Naive thymus-derived CD8-positive, alpha-beta T cell (primary cell): ENCODE measurements at regions not wholly inside any gene's neighbourhood (a gene's known extent, or its start where the extent isn't known, plus 50 kb on each side); places are given as distances from the start of the nearest gene placed in this dataset.
A peak's percentile ranks its signal among the peaks of the same experiment; 100 is the strongest.
"Not testable (repeated sequence)": the region's sequence is repeated elsewhere in the genome, so short reads cannot be mapped to it uniquely, and the experiment has no call there.

ENCODE experiments used
- ATAC-seq, 2 donors: fragments of 150-1000 bp; cut with Tn5 transposase in 1 of 2; sonication (Bioruptor Pico), chemical (Tn5 transposase) in 1 of 2; 1 replicate in 1 of 2; 2 replicates in 1 of 2; pipeline ENCODE4 v1.10.0; 2021; ENCODE audit warnings: mild to moderate bottlenecking in 2 of 2, moderate library complexity in 2 of 2
- POLR2A ChIA-PET: fragments of 350-600 bp; sonication (Branson Sonifier 250); formaldehyde crosslinking; loops from one replicate; lab custom pipeline; 2021; ENCODE audit warnings: antibody characterized with exemption; lab: Charles Lee
- DNase-seq, 10 donors: peaks; one replicate each; pipeline versions ENCODE4 v3.0.0 to v3.0.0-alpha.2; 2020 to 2022
- H3K27ac Mint-ChIP-seq, 10 donors: one replicate each; pipeline ENCODE4 v1.8.0; 2020 to 2022; ENCODE audit warnings: mild to moderate bottlenecking in 10 of 10, mixed read lengths in 10 of 10, moderate library complexity in 4 of 10, inconsistent platforms in 1 of 10
- H3K27me3 Mint-ChIP-seq, 5 donors: one replicate each; pipeline ENCODE4 v1.8.0; 2021 to 2022; ENCODE audit warnings: mixed read lengths in 5 of 5
- H3K36me3 Mint-ChIP-seq, 3 donors: one replicate each; pipeline ENCODE4 v1.8.0; 2020 to 2022; ENCODE audit warnings: mixed read lengths in 3 of 3, mild to moderate bottlenecking in 2 of 3, inconsistent platforms in 1 of 3
- H3K4me1 Mint-ChIP-seq, 4 donors: one replicate each; pipeline ENCODE4 v1.8.0; 2021 to 2022; ENCODE audit warnings: mixed read lengths in 4 of 4
- H3K4me3 Mint-ChIP-seq, 10 donors: one replicate each; pipeline ENCODE4 v1.8.0; 2020 to 2022; ENCODE audit warnings: mild to moderate bottlenecking in 10 of 10, mixed read lengths in 10 of 10, moderate library complexity in 6 of 10, inconsistent platforms in 1 of 10
- H3K9me3 Mint-ChIP-seq, 9 donors: one replicate each; pipeline ENCODE4 v1.8.0; 2020 to 2022; ENCODE audit warnings: mixed read lengths in 9 of 9, mild to moderate bottlenecking in 3 of 9, inconsistent platforms in 1 of 9, moderate library complexity in 1 of 9

GRCh38 chrX:43451976-43452686, 204.0 kb upstream of the MAOA start:
- POLR2A ChIA-PET, DNase-seq, H3K4me3 Mint-ChIP-seq, H3K4me1 Mint-ChIP-seq, H3K27me3 Mint-ChIP-seq, ATAC-seq: not testable (repeated sequence)
- H3K36me3 Mint-ChIP-seq = peaks cover 0 to 25% (median 0%) of the 10 kb centered on the region in 3 donors
- peak overlapping the region in 1 of 10 donors; percentile 16 for H3K27ac Mint-ChIP-seq
- H3K9me3 Mint-ChIP-seq = peaks cover 0 to 64% (median 12%) of the 10 kb centered on the region in 9 donors

GRCh38 chrX:43456063-43456462, 200.0 kb upstream of the MAOA start:
- Mint-ChIP-seq H3K4me1 (no peaks in the 10 kb centered on the region), H3K4me3 (no peak overlapping the region), H3K36me3 (peaks cover 0 to 11% (median 0%) of the 10 kb centered on the region in 3 donors), H3K27ac (no peak overlapping the region), H3K27me3 (peaks cover 0 to 8% (median 3%) of the 10 kb centered on the region in 5 donors), H3K9me3 (peaks cover 0 to 32% (median 4%) of the 10 kb centered on the region in 9 donors)
- no peak for DNase-seq
- no peak for ATAC-seq
- POLR2A ChIA-PET = no interaction called here

GRCh38 chrX:43456906-43457305, 199.2 kb upstream of the MAOA start:
- POLR2A ChIA-PET = no interaction called here
- ATAC-seq (no peak), DNase-seq (no peak)
- H3K4me1 Mint-ChIP-seq = no peaks in the 10 kb centered on the region
- H3K9me3 Mint-ChIP-seq = peaks cover 0 to 25% (median 3%) of the 10 kb centered on the region in 9 donors
- peaks cover 0 to 5% (median 0%) of the 10 kb centered on the region in 3 donors for H3K36me3 Mint-ChIP-seq
- peaks cover 0 to 8% (median 3%) of the 10 kb centered on the region in 5 donors for H3K27me3 Mint-ChIP-seq
- H3K27ac Mint-ChIP-seq = peak overlapping the region in 1 of 10 donors; percentile 8
- H3K4me3 Mint-ChIP-seq = no peak overlapping the region

- Mint-ChIP-seq H3K36me3 (no peaks in the 10 kb centered on the region), H3K27me3 (no peaks in the 10 kb centered on the region), H3K4me1 (peaks cover 0 to 5% (median under 1%) of the 10 kb centered on the region in 4 donors), H3K4me3 (no peak overlapping the region), H3K9me3 (peaks cover 0 to 3% (median 0%) of the 10 kb centered on the region in 9 donors), H3K27ac (peak overlapping the region in 1 of 10 donors; percentile 14)
- DNase-seq (no peak), ATAC-seq (no peak)
- POLR2A ChIA-PET = no interaction called here
Observed at GRCh38 chrX:43467608-43468234, 188.4 kb upstream of the MAOA start.

GRCh38 chrX:43469391-43470054, 186.6 kb upstream of the MAOA start:
- Mint-ChIP-seq H3K27ac (no peak overlapping the region), H3K4me1 (peaks cover 0 to 5% (median under 1%) of the 10 kb centered on the region in 4 donors), H3K4me3 (no peak overlapping the region), H3K36me3 (no peaks in the 10 kb centered on the region), H3K27me3 (no peaks in the 10 kb centered on the region), H3K9me3 (peaks cover 0 to 3% (median 0%) of the 10 kb centered on the region in 9 donors)
- POLR2A ChIA-PET = no interaction called here
- DNase-seq = no peak
- ATAC-seq = no peak

- POLR2A ChIA-PET = no interaction called here
Observed at GRCh38 chrX:43474321-43474720, 181.8 kb upstream of the MAOA start.

GRCh38 chrX:43479070-43479469, 177.0 kb upstream of the MAOA start:
- no peak overlapping the region for H3K27ac Mint-ChIP-seq
- POLR2A ChIA-PET = no interaction called here
- H3K4me1 Mint-ChIP-seq = peaks cover 0 to 5% (median under 1%) of the 10 kb centered on the region in 4 donors
- no peaks in the 10 kb centered on the region for H3K27me3 Mint-ChIP-seq
- H3K36me3 Mint-ChIP-seq = peaks cover 0 to 16% (median 0%) of the 10 kb centered on the region in 3 donors
- H3K4me3 Mint-ChIP-seq = no peak overlapping the region
- no peak for ATAC-seq
- peaks cover 0 to 9% (median 3%) of the 10 kb centered on the region in 9 donors for H3K9me3 Mint-ChIP-seq
- DNase-seq = no peak

More at GRCh38 chrX:43474321-43474720, 181.8 kb upstream of the MAOA start:
- DNase-seq = no peak
- Mint-ChIP-seq H3K4me3 (no peak overlapping the region), H3K4me1 (no peaks in the 10 kb centered on the region), H3K27me3 (no peaks in the 10 kb centered on the region), H3K36me3 (no peaks in the 10 kb centered on the region), H3K9me3 (peaks cover 0 to 3% (median 0%) of the 10 kb centered on the region in 9 donors), H3K27ac (no peak overlapping the region)
- no peak for ATAC-seq

GRCh38 chrX:43479850-43480249, 176.2 kb upstream of the MAOA start:
- peaks cover 0 to 9% (median 3%) of the 10 kb centered on the region in 9 donors for H3K9me3 Mint-ChIP-seq
- peaks cover 0 to 16% (median 0%) of the 10 kb centered on the region in 3 donors for H3K36me3 Mint-ChIP-seq
- peak overlapping the region in 1 of 10 donors; percentile 3 for H3K27ac Mint-ChIP-seq
- no peaks in the 10 kb centered on the region for H3K27me3 Mint-ChIP-seq
- ATAC-seq = no peak
- no peak for DNase-seq
- no peak overlapping the region for H3K4me3 Mint-ChIP-seq
- peaks cover 0 to 5% (median under 1%) of the 10 kb centered on the region in 4 donors for H3K4me1 Mint-ChIP-seq
- POLR2A ChIA-PET = no interaction called here

GRCh38 chrX:43481576-43481975, 174.5 kb upstream of the MAOA start:
- peaks cover 0 to 5% (median under 1%) of the 10 kb centered on the region in 4 donors for H3K4me1 Mint-ChIP-seq
- H3K27me3 Mint-ChIP-seq = no peaks in the 10 kb centered on the region
- POLR2A ChIA-PET = no interaction called here
- H3K27ac Mint-ChIP-seq = peak overlapping the region in 1 of 10 donors; percentile 11
- H3K9me3 Mint-ChIP-seq = peaks cover 0 to 9% (median 3%) of the 10 kb centered on the region in 9 donors
- DNase-seq (no peak), ATAC-seq (no peak)
- peaks cover 0 to 16% (median 0%) of the 10 kb centered on the region in 3 donors for H3K36me3 Mint-ChIP-seq
- H3K4me3 Mint-ChIP-seq = no peak overlapping the region

GRCh38 chrX:43493756-43494155, 162.3 kb upstream of the MAOA start:
- H3K27me3 Mint-ChIP-seq = peaks cover 0 to 1% (median 0%) of the 10 kb centered on the region in 5 donors
- H3K27ac Mint-ChIP-seq = no peak overlapping the region
- ATAC-seq (no peak), DNase-seq (no peak)
- POLR2A ChIA-PET = no interaction called here
- H3K9me3 Mint-ChIP-seq = peaks cover 0 to 5% (median 0%) of the 10 kb centered on the region in 9 donors
- H3K4me3 Mint-ChIP-seq = no peak overlapping the region
- no peaks in the 10 kb centered on the region for H3K4me1 Mint-ChIP-seq
- no peaks in the 10 kb centered on the region for H3K36me3 Mint-ChIP-seq

- no peak for ATAC-seq
- peaks cover 0 to 2% (median 0%) of the 10 kb centered on the region in 9 donors for H3K9me3 Mint-ChIP-seq
- H3K4me1 Mint-ChIP-seq = peaks cover 0 to 3% (median 0%) of the 10 kb centered on the region in 4 donors
- DNase-seq = no peak
- POLR2A ChIA-PET = no interaction called here
- no peaks in the 10 kb centered on the region for H3K36me3 Mint-ChIP-seq
- H3K27ac Mint-ChIP-seq = no peak overlapping the region
- H3K4me3 Mint-ChIP-seq = no peak overlapping the region
- H3K27me3 Mint-ChIP-seq = no peaks in the 10 kb centered on the region
Observed at GRCh38 chrX:43500246-43500645, 155.9 kb upstream of the MAOA start.

GRCh38 chrX:43500996-43501694, 155.0 kb upstream of the MAOA start:
- H3K27me3 Mint-ChIP-seq = no peaks in the 10 kb centered on the region
- DNase-seq = no peak
- no peak overlapping the region for H3K4me3 Mint-ChIP-seq
- ATAC-seq = no peak
- POLR2A ChIA-PET = no interaction called here
- H3K27ac Mint-ChIP-seq = no peak overlapping the region
- peaks cover 0 to 2% (median 0%) of the 10 kb centered on the region in 9 donors for H3K9me3 Mint-ChIP-seq
- H3K4me1 Mint-ChIP-seq = peaks cover 0 to 3% (median 0%) of the 10 kb centered on the region in 4 donors
- no peaks in the 10 kb centered on the region for H3K36me3 Mint-ChIP-seq
